ENCODE measurements at regions not wholly inside any gene's neighbourhood (a gene's known extent, or its start where the extent isn't known, plus 50 kb on each side); places are given as distances from the start of the nearest gene placed in this dataset.

DNA sequence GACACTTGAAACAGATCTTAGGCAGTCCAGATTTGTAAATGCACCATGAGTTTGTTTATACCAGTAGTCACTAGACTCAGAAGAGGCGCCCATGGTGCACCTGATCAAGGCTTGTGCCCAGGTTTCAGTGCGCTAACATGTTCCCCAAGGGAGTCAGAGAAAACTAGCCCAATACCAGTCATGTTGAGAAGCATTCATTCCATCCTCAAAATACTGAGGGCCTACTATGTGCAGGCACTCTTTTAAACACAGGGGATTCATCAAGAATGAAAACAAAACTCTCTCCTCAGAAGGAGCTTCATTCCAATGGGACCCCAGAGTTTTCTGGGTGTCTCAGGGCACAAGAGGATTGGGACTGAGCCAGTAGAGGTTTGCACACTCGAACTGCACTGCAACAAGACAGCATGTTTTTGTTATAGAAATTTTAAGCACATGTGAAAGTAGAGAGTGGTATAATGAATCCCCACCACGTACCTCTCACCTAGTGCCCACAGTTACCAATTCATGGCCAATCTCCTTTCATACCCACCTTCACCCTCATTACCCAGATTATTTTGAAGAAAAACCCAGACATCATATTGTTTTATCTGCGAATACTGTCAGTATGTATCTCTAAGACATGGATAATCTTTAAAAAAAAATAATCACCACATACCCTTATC lies 55.0 kb upstream of the ARID5B start:
- no peak overlapping the region for H3K4me3 ChIP-seq (replicated peaks; ENCODE audit: low read depth, low read length)
- no peak for TF ChIP-seq CTCF (IDR thresholded peaks at IDR 0.05; ENCODE audit: low read depth, low read length, missing control alignments)

DNA sequence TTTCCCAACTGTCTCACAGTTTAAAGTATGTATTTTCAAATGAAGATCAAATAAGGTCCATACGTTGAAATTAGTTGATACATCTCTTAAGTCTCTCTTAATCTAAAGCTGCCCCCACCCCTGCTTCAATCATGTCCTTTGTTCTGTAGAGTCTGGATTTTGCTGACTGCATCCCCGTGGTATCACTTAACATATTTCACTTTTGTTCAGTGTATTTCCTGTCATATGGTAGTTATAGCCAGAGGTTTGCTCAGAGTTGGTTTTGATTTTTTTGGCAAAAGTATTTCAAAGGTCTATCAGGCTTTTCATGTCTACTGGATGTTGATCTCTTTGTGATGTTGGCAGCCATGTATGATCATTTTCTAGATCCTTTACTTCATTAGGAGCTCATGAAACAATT lies 54.4 kb upstream of the ARID5B start:
- no peak overlapping the region for H3K4me3 ChIP-seq (replicated peaks; ENCODE audit: low read depth, low read length)
- no peak for TF ChIP-seq CTCF (IDR thresholded peaks at IDR 0.05; ENCODE audit: low read depth, low read length, missing control alignments)
- no peak for DNase-seq (ENCODE audit: extremely low read depth, low read depth)

More for the DNA sequence above, 55.0 kb upstream of the ARID5B start:
- DNase-seq (ENCODE audit: extremely low read depth, low read depth): no peak

GRCh38 chr10:61847640-61848039 lies 53.9 kb upstream of the ARID5B start:
- no peak overlapping the region for H3K4me3 ChIP-seq (replicated peaks; ENCODE audit: low read depth, low read length)

DNA sequence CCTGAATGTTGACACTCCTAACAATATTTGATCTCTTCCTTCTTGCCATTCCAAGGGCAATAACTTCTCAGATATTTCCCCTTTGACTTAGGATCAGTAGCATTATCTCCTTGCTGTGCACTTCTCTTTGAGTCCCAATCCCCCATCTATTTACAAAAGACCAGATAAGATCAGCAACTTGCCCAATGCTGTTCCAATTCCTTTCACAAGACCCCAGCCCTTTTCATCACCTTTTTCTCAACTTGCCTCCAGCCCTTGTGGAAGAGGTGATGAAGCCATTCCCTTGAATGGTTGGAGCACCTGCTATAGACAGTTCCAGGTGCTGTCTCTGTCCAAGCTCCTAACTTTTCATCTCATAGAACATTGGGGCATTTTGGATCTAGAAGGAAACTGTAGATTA lies 51.1 kb upstream of the ARID5B start:
- H3K4me3 ChIP-seq (replicated peaks; ENCODE audit: low read depth, low read length): no peak overlapping the region
- DNase-seq (ENCODE audit: extremely low read depth, low read depth): no peak
- no peak for TF ChIP-seq CTCF (IDR thresholded peaks at IDR 0.05; ENCODE audit: low read depth, low read length, missing control alignments)

More at GRCh38 chr10:61847640-61848039, 53.9 kb upstream of the ARID5B start:
- no peak for TF ChIP-seq CTCF (IDR thresholded peaks at IDR 0.05; ENCODE audit: low read depth, low read length, missing control alignments)
- no peak for DNase-seq (ENCODE audit: extremely low read depth, low read depth)
